ENCODE measurements at regions not wholly inside any gene's neighbourhood (a gene's known extent, or its start where the extent isn't known, plus 50 kb on each side); places are given as distances from the start of the nearest gene placed in this dataset.

DNA sequence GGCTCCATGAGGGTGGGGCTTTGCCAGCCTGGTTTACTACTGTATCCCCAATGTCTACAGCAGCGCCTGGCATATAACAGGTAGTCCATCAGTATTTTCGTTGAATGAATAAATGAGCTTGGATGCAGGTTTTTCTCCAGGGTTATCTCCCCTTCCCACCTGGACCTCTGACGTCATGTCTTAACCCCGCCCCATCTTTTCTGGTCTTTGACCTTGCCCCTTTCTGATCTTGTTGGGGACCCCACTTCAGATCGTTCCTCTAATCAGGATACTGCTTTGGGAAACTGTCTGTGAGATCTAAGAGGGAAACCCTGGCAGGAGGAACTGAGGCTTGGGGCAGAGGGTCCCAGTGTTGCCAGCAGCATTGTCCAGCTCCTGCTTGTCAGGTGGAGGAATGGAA lies 68.8 kb upstream of the GCSH start:
- TF ChIP-seq, protein P1, sequence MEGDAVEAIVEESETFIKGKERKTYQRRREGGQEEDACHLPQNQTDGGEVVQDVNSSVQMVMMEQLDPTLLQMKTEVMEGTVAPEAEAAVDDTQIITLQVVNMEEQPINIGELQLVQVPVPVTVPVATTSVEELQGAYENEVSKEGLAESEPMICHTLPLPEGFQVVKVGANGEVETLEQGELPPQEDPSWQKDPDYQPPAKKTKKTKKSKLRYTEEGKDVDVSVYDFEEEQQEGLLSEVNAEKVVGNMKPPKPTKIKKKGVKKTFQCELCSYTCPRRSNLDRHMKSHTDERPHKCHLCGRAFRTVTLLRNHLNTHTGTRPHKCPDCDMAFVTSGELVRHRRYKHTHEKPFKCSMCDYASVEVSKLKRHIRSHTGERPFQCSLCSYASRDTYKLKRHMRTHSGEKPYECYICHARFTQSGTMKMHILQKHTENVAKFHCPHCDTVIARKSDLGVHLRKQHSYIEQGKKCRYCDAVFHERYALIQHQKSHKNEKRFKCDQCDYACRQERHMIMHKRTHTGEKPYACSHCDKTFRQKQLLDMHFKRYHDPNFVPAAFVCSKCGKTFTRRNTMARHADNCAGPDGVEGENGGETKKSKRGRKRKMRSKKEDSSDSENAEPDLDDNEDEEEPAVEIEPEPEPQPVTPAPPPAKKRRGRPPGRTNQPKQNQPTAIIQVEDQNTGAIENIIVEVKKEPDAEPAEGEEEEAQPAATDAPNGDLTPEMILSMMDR (conservative IDR thresholded peaks at IDR 0.05; ENCODE audit: low read depth in 2 of 2), result no peak
- TF ChIP-seq EZH2 (IDR thresholded peaks at IDR 0.05; ENCODE audit: low read depth, unreplicated experiment) (no peak), POLR2AphosphoS5 (IDR thresholded peaks at IDR 0.05; ENCODE audit: low read depth) (no peak), EZH2phosphoT487 (IDR thresholded peaks at IDR 0.05; ENCODE audit: unreplicated experiment) (no peak), CREB1 (CRISPR knock-in tag; IDR thresholded peaks at IDR 0.05; ENCODE audit: low read depth) (no peak), ZNF331 (CRISPR knock-in tag; IDR thresholded peaks at IDR 0.05; ENCODE audit: low read depth) (no peak), JUNB (IDR thresholded peaks at IDR 0.05; ENCODE audit: unreplicated experiment) (no peak), NANOG (IDR thresholded peaks at IDR 0.05; ENCODE audit: borderline replicate concordance) (no peak), STAT1 (IDR thresholded peaks at IDR 0.05; ENCODE audit: unreplicated experiment) (no peak), ZNF114 (CRISPR knock-in tag; IDR thresholded peaks at IDR 0.05) (no peak)
- TF ChIP-seq, protein P2, sequence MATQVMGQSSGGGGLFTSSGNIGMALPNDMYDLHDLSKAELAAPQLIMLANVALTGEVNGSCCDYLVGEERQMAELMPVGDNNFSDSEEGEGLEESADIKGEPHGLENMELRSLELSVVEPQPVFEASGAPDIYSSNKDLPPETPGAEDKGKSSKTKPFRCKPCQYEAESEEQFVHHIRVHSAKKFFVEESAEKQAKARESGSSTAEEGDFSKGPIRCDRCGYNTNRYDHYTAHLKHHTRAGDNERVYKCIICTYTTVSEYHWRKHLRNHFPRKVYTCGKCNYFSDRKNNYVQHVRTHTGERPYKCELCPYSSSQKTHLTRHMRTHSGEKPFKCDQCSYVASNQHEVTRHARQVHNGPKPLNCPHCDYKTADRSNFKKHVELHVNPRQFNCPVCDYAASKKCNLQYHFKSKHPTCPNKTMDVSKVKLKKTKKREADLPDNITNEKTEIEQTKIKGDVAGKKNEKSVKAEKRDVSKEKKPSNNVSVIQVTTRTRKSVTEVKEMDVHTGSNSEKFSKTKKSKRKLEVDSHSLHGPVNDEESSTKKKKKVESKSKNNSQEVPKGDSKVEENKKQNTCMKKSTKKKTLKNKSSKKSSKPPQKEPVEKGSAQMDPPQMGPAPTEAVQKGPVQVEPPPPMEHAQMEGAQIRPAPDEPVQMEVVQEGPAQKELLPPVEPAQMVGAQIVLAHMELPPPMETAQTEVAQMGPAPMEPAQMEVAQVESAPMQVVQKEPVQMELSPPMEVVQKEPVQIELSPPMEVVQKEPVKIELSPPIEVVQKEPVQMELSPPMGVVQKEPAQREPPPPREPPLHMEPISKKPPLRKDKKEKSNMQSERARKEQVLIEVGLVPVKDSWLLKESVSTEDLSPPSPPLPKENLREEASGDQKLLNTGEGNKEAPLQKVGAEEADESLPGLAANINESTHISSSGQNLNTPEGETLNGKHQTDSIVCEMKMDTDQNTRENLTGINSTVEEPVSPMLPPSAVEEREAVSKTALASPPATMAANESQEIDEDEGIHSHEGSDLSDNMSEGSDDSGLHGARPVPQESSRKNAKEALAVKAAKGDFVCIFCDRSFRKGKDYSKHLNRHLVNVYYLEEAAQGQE (IDR thresholded peaks at IDR 0.05; ENCODE audit: unreplicated experiment), result no peak
- TF ChIP-seq, protein P3, sequence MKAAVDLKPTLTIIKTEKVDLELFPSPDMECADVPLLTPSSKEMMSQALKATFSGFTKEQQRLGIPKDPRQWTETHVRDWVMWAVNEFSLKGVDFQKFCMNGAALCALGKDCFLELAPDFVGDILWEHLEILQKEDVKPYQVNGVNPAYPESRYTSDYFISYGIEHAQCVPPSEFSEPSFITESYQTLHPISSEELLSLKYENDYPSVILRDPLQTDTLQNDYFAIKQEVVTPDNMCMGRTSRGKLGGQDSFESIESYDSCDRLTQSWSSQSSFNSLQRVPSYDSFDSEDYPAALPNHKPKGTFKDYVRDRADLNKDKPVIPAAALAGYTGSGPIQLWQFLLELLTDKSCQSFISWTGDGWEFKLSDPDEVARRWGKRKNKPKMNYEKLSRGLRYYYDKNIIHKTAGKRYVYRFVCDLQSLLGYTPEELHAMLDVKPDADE (IDR thresholded peaks at IDR 0.05), result no peak
- TF ChIP-seq, protein P4, sequence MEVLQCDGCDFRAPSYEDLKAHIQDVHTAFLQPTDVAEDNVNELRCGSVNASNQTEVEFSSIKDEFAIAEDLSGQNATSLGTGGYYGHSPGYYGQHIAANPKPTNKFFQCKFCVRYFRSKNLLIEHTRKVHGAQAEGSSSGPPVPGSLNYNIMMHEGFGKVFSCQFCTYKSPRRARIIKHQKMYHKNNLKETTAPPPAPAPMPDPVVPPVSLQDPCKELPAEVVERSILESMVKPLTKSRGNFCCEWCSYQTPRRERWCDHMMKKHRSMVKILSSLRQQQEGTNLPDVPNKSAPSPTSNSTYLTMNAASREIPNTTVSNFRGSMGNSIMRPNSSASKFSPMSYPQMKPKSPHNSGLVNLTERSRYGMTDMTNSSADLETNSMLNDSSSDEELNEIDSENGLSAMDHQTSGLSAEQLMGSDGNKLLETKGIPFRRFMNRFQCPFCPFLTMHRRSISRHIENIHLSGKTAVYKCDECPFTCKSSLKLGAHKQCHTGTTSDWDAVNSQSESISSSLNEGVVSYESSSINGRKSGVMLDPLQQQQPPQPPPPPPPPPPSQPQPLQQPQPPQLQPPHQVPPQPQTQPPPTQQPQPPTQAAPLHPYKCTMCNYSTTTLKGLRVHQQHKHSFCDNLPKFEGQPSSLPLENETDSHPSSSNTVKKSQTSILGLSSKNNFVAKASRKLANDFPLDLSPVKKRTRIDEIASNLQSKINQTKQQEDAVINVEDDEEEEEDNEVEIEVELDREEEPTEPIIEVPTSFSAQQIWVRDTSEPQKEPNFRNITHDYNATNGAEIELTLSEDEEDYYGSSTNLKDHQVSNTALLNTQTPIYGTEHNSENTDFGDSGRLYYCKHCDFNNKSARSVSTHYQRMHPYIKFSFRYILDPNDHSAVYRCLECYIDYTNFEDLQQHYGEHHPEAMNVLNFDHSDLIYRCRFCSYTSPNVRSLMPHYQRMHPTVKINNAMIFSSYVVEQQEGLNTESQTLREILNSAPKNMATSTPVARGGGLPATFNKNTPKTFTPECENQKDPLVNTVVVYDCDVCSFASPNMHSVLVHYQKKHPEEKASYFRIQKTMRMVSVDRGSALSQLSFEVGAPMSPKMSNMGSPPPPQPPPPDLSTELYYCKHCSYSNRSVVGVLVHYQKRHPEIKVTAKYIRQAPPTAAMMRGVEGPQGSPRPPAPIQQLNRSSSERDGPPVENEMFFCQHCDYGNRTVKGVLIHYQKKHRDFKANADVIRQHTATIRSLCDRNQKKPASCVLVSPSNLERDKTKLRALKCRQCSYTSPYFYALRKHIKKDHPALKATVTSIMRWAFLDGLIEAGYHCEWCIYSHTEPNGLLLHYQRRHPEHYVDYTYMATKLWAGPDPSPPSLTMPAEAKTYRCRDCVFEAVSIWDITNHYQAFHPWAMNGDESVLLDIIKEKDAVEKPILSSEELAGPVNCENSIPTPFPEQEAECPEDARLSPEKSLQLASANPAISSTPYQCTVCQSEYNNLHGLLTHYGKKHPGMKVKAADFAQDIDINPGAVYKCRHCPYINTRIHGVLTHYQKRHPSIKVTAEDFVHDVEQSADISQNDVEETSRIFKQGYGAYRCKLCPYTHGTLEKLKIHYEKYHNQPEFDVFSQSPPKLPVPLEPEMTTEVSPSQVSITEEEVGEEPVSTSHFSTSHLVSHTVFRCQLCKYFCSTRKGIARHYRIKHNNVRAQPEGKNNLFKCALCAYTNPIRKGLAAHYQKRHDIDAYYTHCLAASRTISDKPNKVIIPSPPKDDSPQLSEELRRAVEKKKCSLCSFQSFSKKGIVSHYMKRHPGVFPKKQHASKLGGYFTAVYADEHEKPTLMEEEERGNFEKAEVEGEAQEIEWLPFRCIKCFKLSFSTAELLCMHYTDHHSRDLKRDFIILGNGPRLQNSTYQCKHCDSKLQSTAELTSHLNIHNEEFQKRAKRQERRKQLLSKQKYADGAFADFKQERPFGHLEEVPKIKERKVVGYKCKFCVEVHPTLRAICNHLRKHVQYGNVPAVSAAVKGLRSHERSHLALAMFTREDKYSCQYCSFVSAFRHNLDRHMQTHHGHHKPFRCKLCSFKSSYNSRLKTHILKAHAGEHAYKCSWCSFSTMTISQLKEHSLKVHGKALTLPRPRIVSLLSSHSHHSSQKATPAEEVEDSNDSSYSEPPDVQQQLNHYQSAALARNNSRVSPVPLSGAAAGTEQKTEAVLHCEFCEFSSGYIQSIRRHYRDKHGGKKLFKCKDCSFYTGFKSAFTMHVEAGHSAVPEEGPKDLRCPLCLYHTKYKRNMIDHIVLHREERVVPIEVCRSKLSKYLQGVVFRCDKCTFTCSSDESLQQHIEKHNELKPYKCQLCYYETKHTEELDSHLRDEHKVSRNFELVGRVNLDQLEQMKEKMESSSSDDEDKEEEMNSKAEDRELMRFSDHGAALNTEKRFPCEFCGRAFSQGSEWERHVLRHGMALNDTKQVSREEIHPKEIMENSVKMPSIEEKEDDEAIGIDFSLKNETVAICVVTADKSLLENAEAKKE (CRISPR knock-in tag; IDR thresholded peaks at IDR 0.05), result no peak
